Mesendoderm (in vitro differentiated cells): ENCODE measurements at regions not wholly inside any gene's neighbourhood (a gene's known extent, or its start where the extent isn't known, plus 50 kb on each side); places are given as distances from the start of the nearest gene placed in this dataset.

Experiments used
- DNase-seq: peaks from one replicate; pipeline ENCODE4 v3.0.0; 2013
- H2AK5ac ChIP-seq: 2 replicates; pipeline ENCODE4 v1.6.1; 2013; ENCODE audit warnings: low read length, inconsistent platforms
- H2BK120ac ChIP-seq: 2 replicates; pipeline ENCODE4 v1.6.1; 2013; ENCODE audit warnings: low read depth, mild to moderate bottlenecking, low read length, moderate library complexity, mixed read lengths
- H2BK15ac ChIP-seq: replicated peaks from 2 replicates; pipeline ENCODE4 v1.6.1; 2013; ENCODE audit warnings: low read depth, mild to moderate bottlenecking, moderate library complexity
- H2BK5ac ChIP-seq: 2 replicates; pipeline ENCODE4 v1.6.1; 2013; ENCODE audit warnings: low read length, inconsistent platforms
- H3K18ac ChIP-seq: 2 replicates; pipeline ENCODE4 v1.6.1; 2013; ENCODE audit warnings: mild to moderate bottlenecking, low read length, mixed read lengths
- H3K23ac ChIP-seq: one replicate; pipeline ENCODE4 v1.6.1; 2013; ENCODE audit warnings: low read length
- H3K27ac ChIP-seq: 2 replicates; pipeline ENCODE4 v1.5.1; 2013; ENCODE audit warnings: low read depth, mild to moderate bottlenecking, inconsistent platforms, low read length, moderate library complexity
- H3K27me3 ChIP-seq: 2 replicates; pipeline ENCODE4 v1.6.1; 2013; ENCODE audit warnings: low read length, control low read depth, mild to moderate bottlenecking, inconsistent platforms; ENCODE audit not compliant: insufficient read depth, poor library complexity
- H3K36me3 ChIP-seq: 2 replicates; pipeline ENCODE4 v1.6.1; 2013; ENCODE audit warnings: low read length, inconsistent platforms; ENCODE audit not compliant: control insufficient read depth, insufficient read depth
- H3K4ac ChIP-seq: one replicate; pipeline ENCODE4 v1.6.1; 2013; ENCODE audit warnings: low read depth, mild to moderate bottlenecking, low read length, moderate library complexity
- H3K4me1 ChIP-seq: 2 replicates; pipeline ENCODE4 v1.6.1; 2013; ENCODE audit warnings: low read depth, low read length, inconsistent platforms; ENCODE audit not compliant: control insufficient read depth
- H3K4me2 ChIP-seq: 2 replicates; pipeline ENCODE4 v1.6.1; 2013; ENCODE audit warnings: low read length
- H3K4me3 ChIP-seq: 2 replicates; pipeline ENCODE4 v1.5.1; 2013; ENCODE audit warnings: mild to moderate bottlenecking, low read length
- H3K56ac ChIP-seq: one replicate; pipeline ENCODE4 v1.6.1; 2013; ENCODE audit warnings: low read length
- H3K79me1 ChIP-seq: 2 replicates; pipeline ENCODE4 v1.6.1; 2013; ENCODE audit warnings: low read length, inconsistent platforms
- H3K79me2 ChIP-seq: 2 replicates; pipeline ENCODE4 v1.6.1; 2013; ENCODE audit warnings: mild to moderate bottlenecking, low read length; ENCODE audit not compliant: control insufficient read depth, insufficient read depth
- H3K9ac ChIP-seq: 2 replicates; pipeline ENCODE4 v1.6.1; 2013; ENCODE audit warnings: low read length, inconsistent platforms
- H4K5ac ChIP-seq: one replicate; pipeline ENCODE4 v1.6.1; 2013; ENCODE audit warnings: low read length
- H4K8ac ChIP-seq: one replicate; pipeline ENCODE4 v1.6.1; 2013; ENCODE audit warnings: low read depth, mild to moderate bottlenecking, control low read depth, low read length, moderate library complexity
- WGBS: extraction: QIAGEN DNeasy Blood & Tissue Kit; methylation state at CpG from one replicate; pipeline ENCODE4 v1.1.7; 2013; ENCODE audit warnings: low lambda C conversion rate, missing lambda C conversion rate; ENCODE audit not compliant: insufficient coverage; ENCODE audit errors: extremely low coverage; 5-methylcytosine and 5-hydroxymethylcytosine counted together

- H3K56ac ChIP-seq: no peak overlapping the region
- H2BK15ac ChIP-seq: no peak overlapping the region
- H4K5ac ChIP-seq: no peak overlapping the region
- H2BK120ac ChIP-seq: no peak overlapping the region
- H2BK5ac ChIP-seq: no peak overlapping the region
- no peak overlapping the region for H2AK5ac ChIP-seq
- no peak overlapping the region for H3K27ac ChIP-seq
- no peak overlapping the region for H3K4ac ChIP-seq
- H3K18ac ChIP-seq: no peak overlapping the region
- no peaks in the 10 kb centered on the region for H3K79me2 ChIP-seq
- H3K4me3 ChIP-seq: no peak overlapping the region
- H3K79me1 ChIP-seq: no peaks in the 10 kb centered on the region
- no CpG with 5 or more reads among the region's 4 CpGs for WGBS
- H3K23ac ChIP-seq: no peak overlapping the region
- no peak for DNase-seq
- H3K4me2 ChIP-seq: no peak overlapping the region
- H4K8ac ChIP-seq: no peak overlapping the region
- H3K36me3 ChIP-seq: no peaks in the 10 kb centered on the region
- peaks cover 6% of the 10 kb centered on the region for H3K4me1 ChIP-seq
- no peaks in the 10 kb centered on the region for H3K27me3 ChIP-seq
- H3K9ac ChIP-seq: no peak overlapping the region
These were observed 249.5 kb downstream of the PHLDA1 start for GRCh38 chr12:75782069-75782581.

- Histone ChIP-seq H3K27ac (no peak overlapping the region), H2BK5ac (no peak overlapping the region), H3K4me1 (peaks cover 6% of the 10 kb centered on the region), H3K23ac (no peak overlapping the region), H3K79me1 (no peaks in the 10 kb centered on the region), H2AK5ac (no peak overlapping the region), H4K8ac (no peak overlapping the region), H4K5ac (no peak overlapping the region), H3K4ac (no peak overlapping the region), H3K27me3 (no peaks in the 10 kb centered on the region), H3K18ac (peak overlapping the region; percentile 6), H3K79me2 (no peaks in the 10 kb centered on the region), H3K36me3 (no peaks in the 10 kb centered on the region), H3K9ac (no peak overlapping the region), H3K4me2 (no peak overlapping the region), H2BK120ac (no peak overlapping the region), H3K4me3 (no peak overlapping the region), H2BK15ac (no peak overlapping the region), H3K56ac (no peak overlapping the region)
- no peak for DNase-seq
- WGBS: no CpG with 5 or more reads among the region's 2 CpGs
These were observed 250.0 kb downstream of the PHLDA1 start for GRCh38 chr12:75781532-75782046.

GRCh38 chr12:75779891-75780496 lies 251.6 kb downstream of the PHLDA1 start:
- Histone ChIP-seq H3K79me2 (no peaks in the 10 kb centered on the region), H3K79me1 (no peaks in the 10 kb centered on the region), H3K56ac (peak overlapping the region; percentile 29), H3K18ac (peak overlapping the region; percentile 75), H3K27me3 (no peaks in the 10 kb centered on the region), H2AK5ac (no peak overlapping the region), H3K36me3 (no peaks in the 10 kb centered on the region), H2BK120ac (no peak overlapping the region), H4K5ac (no peak overlapping the region), H4K8ac (no peak overlapping the region), H3K4me3 (no peak overlapping the region), H2BK5ac (peak overlapping the region; percentile 45), H3K4ac (no peak overlapping the region), H2BK15ac (no peak overlapping the region), H3K27ac (peak overlapping the region; percentile 69), H3K9ac (no peak overlapping the region), H3K4me2 (no peak overlapping the region), H3K23ac (no peak overlapping the region), H3K4me1 (peaks cover 6% of the 10 kb centered on the region)
- peak; percentile 94 for DNase-seq
- no CpG with 5 or more reads among the region's 5 CpGs for WGBS

- WGBS: no CpG with 5 or more reads among the region's 2 CpGs
These were observed 257.1 kb downstream of the PHLDA1 start for GRCh38 chr12:75774261-75775052.

GRCh38 chr12:75773377-75773776 lies 258.2 kb downstream of the PHLDA1 start:
- Histone ChIP-seq H3K9ac (no peak overlapping the region), H3K79me1 (no peaks in the 10 kb centered on the region), H3K56ac (no peak overlapping the region), H3K36me3 (no peaks in the 10 kb centered on the region), H2BK15ac (no peak overlapping the region), H2AK5ac (no peak overlapping the region), H3K4ac (no peak overlapping the region), H3K27ac (no peak overlapping the region), H3K23ac (peak overlapping the region; percentile 53), H2BK120ac (no peak overlapping the region), H3K79me2 (no peaks in the 10 kb centered on the region), H3K4me1 (peaks cover 2% of the 10 kb centered on the region), H3K27me3 (no peaks in the 10 kb centered on the region), H3K4me3 (no peak overlapping the region), H4K5ac (no peak overlapping the region), H3K18ac (no peak overlapping the region), H2BK5ac (no peak overlapping the region), H4K8ac (no peak overlapping the region), H3K4me2 (no peak overlapping the region)
- no peak for DNase-seq
- WGBS: no CpG with 5 or more reads among the region's 6 CpGs

More at GRCh38 chr12:75774261-75775052, 257.1 kb downstream of the PHLDA1 start:
- H3K56ac ChIP-seq: no peak overlapping the region
- no peak overlapping the region for H3K4me2 ChIP-seq
- H3K4ac ChIP-seq: no peak overlapping the region
- H3K27me3 ChIP-seq: no peaks in the 10 kb centered on the region
- no peak overlapping the region for H4K5ac ChIP-seq
- peaks cover 2% of the 10 kb centered on the region for H3K4me1 ChIP-seq
- peak overlapping the region; percentile 19 for H2BK15ac ChIP-seq
- H2BK5ac ChIP-seq: no peak overlapping the region
- no peak overlapping the region for H3K9ac ChIP-seq
- H3K27ac ChIP-seq: no peak overlapping the region
- H3K4me3 ChIP-seq: no peak overlapping the region
- no peaks in the 10 kb centered on the region for H3K36me3 ChIP-seq
- DNase-seq: no peak
- no peak overlapping the region for H4K8ac ChIP-seq
- H3K79me2 ChIP-seq: no peaks in the 10 kb centered on the region
- H2AK5ac ChIP-seq: no peak overlapping the region
- no peak overlapping the region for H3K18ac ChIP-seq
- no peak overlapping the region for H3K23ac ChIP-seq
- H3K79me1 ChIP-seq: no peaks in the 10 kb centered on the region
- H2BK120ac ChIP-seq: no peak overlapping the region
